Fibroblast of lung (primary cell): ENCODE measurements at regions not wholly inside any gene's neighbourhood (a gene's known extent, or its start where the extent isn't known, plus 50 kb on each side); places are given as distances from the start of the nearest gene placed in this dataset.

Experiments
- CTCF ChIP-seq, 2 donors: IDR thresholded peaks in 1 of 2; conservative IDR thresholded peaks in 1 of 2; 1 replicate in 1 of 2; 2 replicates in 1 of 2; pipeline ENCODE4 v1.5.1; 2011 to 2012; ENCODE audit warnings: low read length in 2 of 2, control low read depth in 1 of 2, inconsistent platforms in 1 of 2, low read depth in 1 of 2, mild to moderate bottlenecking in 1 of 2
- EZH2 ChIP-seq: IDR thresholded peaks from 2 replicates; pipeline ENCODE4 v1.5.1; 2012; ENCODE audit warnings: low read length, control low read depth, mild to moderate bottlenecking; ENCODE audit errors: missing control alignments

- TF ChIP-seq CTCF (conservative IDR thresholded peaks at IDR 0.05 in 1 of 2, IDR thresholded peaks at IDR 0.05 in 1 of 2; ENCODE audit: low read depth in 1 of 2, low read length in 2 of 2) (no peak), EZH2 (no peak)
These were observed 1121.8 kb upstream of the TENM4 start for GRCh38 chr11:80562523-80563125.
